ENCODE measurements at regions not wholly inside any gene's neighbourhood (a gene's known extent, or its start where the extent isn't known, plus 50 kb on each side); places are given as distances from the start of the nearest gene placed in this dataset.

DNA sequence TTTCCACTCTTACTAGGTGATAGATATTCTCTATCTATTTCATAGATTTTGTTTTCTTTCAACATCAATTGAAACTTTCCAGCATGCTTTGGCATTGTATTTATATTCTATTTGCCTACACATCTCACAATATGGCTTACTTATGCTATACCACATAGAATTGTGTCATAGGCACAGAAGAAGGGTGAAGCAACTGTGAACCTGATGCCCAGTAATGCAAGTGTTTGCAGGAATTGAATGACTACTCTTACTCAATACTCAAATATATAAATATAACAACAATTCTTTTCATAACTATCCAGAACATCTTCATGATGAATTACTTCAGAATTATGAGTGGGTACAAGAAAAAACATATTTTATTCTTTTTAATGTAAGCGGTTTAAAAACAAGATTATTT, 165.9 kb downstream of the PTBP2 start:
- DNase-seq: no peak
- Histone ChIP-seq H3K23me2 (ENCODE audit: insufficient read length, low read depth, low read length, poor library complexity, severe bottlenecking) (no peaks in the 10 kb centered on the region), H3K56ac (ENCODE audit: insufficient read length, low read depth, low read length) (no peak overlapping the region), H3K4me2 (ENCODE audit: insufficient read depth, insufficient read length, low read length) (no peak overlapping the region), H3K27ac (ENCODE audit: insufficient read length, low read depth, low read length) (no peak overlapping the region), H3K79me1 (ENCODE audit: insufficient read depth, low read depth, low read length, poor library complexity, severe bottlenecking) (no peaks in the 10 kb centered on the region), H4K91ac (ENCODE audit: insufficient read length, low read depth, low read length) (no peak overlapping the region), H2AK5ac (ENCODE audit: insufficient read length, low read length) (no peak overlapping the region), H2BK12ac (ENCODE audit: insufficient read length, low read depth, low read length) (no peak overlapping the region), H3K23ac (ENCODE audit: insufficient read length, low read depth, low read length) (no peak overlapping the region), H2BK5ac (ENCODE audit: insufficient read length, low read length) (no peak overlapping the region), H3K14ac (ENCODE audit: insufficient read depth, low read length) (no peak overlapping the region), H3K27me3 (ENCODE audit: insufficient read depth, low read length) (no peaks in the 10 kb centered on the region), H2BK15ac (ENCODE audit: low read depth, low read length) (no peak overlapping the region), H2BK120ac (ENCODE audit: low read depth, low read length, poor library complexity, severe bottlenecking) (no peak overlapping the region), H4K20me1 (ENCODE audit: control insufficient read depth, insufficient read depth, insufficient read length) (no peaks in the 10 kb centered on the region), H3K4me1 (ENCODE audit: insufficient read depth, low read length) (no peaks in the 10 kb centered on the region), H3K4ac (ENCODE audit: low read depth, low read length) (no peak overlapping the region), H3K79me2 (ENCODE audit: insufficient read depth, low read length) (no peaks in the 10 kb centered on the region), H3T11ph (ENCODE audit: low read length) (no peak overlapping the region), H2BK20ac (ENCODE audit: low read depth, low read length, poor library complexity, severe bottlenecking) (no peak overlapping the region), H3K9me3 (ENCODE audit: control insufficient read depth, low read depth, low read length) (no peaks in the 10 kb centered on the region), H3K9ac (ENCODE audit: extremely low read depth, insufficient read length, low read length) (no peak overlapping the region), H4K5ac (ENCODE audit: insufficient read length, low read depth, low read length) (no peak overlapping the region), H2AFZ (ENCODE audit: low read length) (no peak overlapping the region), H4K8ac (replicated peaks; ENCODE audit: insufficient read length, low read depth, low read length) (no peak overlapping the region), H3K18ac (ENCODE audit: insufficient read length, low read depth, low read length) (no peak overlapping the region)
- Mint-ChIP-seq H3K27ac (no peak overlapping the region), H3K36me3 (ENCODE audit: insufficient read depth in 1 of 3, low read depth in 3 of 3) (0 out of 7 replicates have a peak, but pooled peaks cover 0 to 7% (median 0%) of the 10 kb centered on the region in 3 experiments), H3K4me1 (no peaks in the 10 kb centered on the region), H3K27me3 (ENCODE audit: low read depth) (no peaks in the 10 kb centered on the region), H3K4me3 (no peak overlapping the region), H3K9me3 (peaks cover 13 to 16% of the 10 kb centered on the region in 2 experiments; a peak in 3 of 5 replicates)
- TF ChIP-seq, protein P1, sequence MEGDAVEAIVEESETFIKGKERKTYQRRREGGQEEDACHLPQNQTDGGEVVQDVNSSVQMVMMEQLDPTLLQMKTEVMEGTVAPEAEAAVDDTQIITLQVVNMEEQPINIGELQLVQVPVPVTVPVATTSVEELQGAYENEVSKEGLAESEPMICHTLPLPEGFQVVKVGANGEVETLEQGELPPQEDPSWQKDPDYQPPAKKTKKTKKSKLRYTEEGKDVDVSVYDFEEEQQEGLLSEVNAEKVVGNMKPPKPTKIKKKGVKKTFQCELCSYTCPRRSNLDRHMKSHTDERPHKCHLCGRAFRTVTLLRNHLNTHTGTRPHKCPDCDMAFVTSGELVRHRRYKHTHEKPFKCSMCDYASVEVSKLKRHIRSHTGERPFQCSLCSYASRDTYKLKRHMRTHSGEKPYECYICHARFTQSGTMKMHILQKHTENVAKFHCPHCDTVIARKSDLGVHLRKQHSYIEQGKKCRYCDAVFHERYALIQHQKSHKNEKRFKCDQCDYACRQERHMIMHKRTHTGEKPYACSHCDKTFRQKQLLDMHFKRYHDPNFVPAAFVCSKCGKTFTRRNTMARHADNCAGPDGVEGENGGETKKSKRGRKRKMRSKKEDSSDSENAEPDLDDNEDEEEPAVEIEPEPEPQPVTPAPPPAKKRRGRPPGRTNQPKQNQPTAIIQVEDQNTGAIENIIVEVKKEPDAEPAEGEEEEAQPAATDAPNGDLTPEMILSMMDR (conservative IDR thresholded peaks at IDR 0.05): no peak
- WGBS (ENCODE audit: extremely low coverage, insufficient read length, low lambda C conversion rate): no CpG with 5 or more reads among the region's 1 CpG

Data from H9 (cell line).